ENCODE measurements at regions not wholly inside any gene's neighbourhood (a gene's known extent, or its start where the extent isn't known, plus 50 kb on each side); places are given as distances from the start of the nearest gene placed in this dataset.
A peak's percentile ranks its signal among the peaks of the same experiment; 100 is the strongest.
"Not testable (repeated sequence)": the region's sequence is repeated elsewhere in the genome, so short reads cannot be mapped to it uniquely, and the experiment has no call there.

DNA sequence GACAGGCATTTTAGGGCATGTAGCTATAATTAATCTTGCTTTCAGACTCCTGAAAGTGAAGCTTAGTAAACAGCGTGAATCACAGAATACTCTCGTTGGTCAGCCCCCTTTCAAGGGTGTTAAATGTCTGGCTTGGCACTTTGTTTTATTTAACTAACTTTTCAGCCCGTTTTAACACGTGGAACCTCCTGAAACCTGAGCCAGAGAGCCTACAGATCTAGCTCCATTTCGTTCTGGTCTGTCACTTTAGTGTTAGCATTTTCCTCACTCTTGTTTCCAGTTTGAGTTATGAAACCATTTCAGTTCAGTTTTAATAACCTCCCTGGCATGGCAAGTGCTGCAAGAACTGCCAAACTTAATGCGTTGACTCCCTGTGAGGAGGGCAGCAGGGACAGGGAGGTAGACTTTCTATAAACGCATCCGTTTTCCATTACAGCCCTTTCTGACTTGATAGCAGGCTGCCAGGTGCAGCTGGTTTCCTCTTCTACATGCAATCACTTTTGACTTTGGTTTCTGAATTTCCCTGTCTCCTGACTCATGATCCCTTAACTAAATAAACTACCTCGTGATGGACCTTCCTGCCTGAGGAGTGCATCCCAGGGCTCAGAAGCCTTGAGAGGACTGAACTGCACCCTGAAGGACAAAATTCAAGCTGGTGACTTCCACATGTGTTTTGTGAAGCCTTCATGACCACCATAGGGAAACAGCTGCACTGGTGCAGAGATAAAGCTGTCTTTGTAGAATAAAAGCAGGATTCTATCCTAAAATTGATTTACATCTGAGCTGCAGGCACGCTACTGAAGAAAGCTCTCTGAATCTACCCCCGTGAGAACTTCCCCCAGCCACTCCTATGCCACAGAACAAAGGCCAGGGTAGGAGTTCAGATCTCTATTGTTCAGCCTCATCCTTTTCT lies 192.6 kb downstream of the DLEU7 start:
- ATAC-seq (no peak), DNase-seq (no peak)
- Histone ChIP-seq H3K27me3 (no peaks in the 10 kb centered on the region), H3K4me1 (no peaks in the 10 kb centered on the region), H3K9me3 (no peaks in the 10 kb centered on the region), H3K27ac (no peak overlapping the region), H3K36me3 (no peaks in the 10 kb centered on the region), H3K4me3 (no peak overlapping the region)
- intact Hi-C loops (cut with DNase I), result no loop called here
- 44% methylated on average over 11 of the region's 11 CpGs for WGBS (ENCODE audit: insufficient coverage, low coverage, low lambda C conversion rate, missing lambda C conversion rate)
- TF ChIP-seq POLR2A (IDR thresholded peaks at IDR 0.05) (no peak), CTCF (IDR thresholded peaks at IDR 0.05) (no peak)

- no peak for DNase-seq
- no peaks in the 10 kb centered on the region for H3K27me3 ChIP-seq
- no peak overlapping the region for H3K4me3 ChIP-seq
- no peaks in the 10 kb centered on the region for H3K36me3 ChIP-seq
- intact Hi-C loops (cut with DNase I), result no loop called here
- no peaks in the 10 kb centered on the region for H3K4me1 ChIP-seq
- ATAC-seq, result no peak
- H3K27ac ChIP-seq, result no peak overlapping the region
- 33% methylated on average over 2 of the region's 3 CpGs for WGBS (ENCODE audit: insufficient coverage, low coverage, low lambda C conversion rate, missing lambda C conversion rate)
- no peaks in the 10 kb centered on the region for H3K9me3 ChIP-seq
- TF ChIP-seq CTCF (IDR thresholded peaks at IDR 0.05) (no peak), POLR2A (IDR thresholded peaks at IDR 0.05) (no peak)
Measured at GRCh38 chr13:50651922-50652321, 191.6 kb downstream of the DLEU7 start.

- Histone ChIP-seq H3K27me3 (no peaks in the 10 kb centered on the region), H3K27ac (no peak overlapping the region), H3K4me1 (no peaks in the 10 kb centered on the region), H3K36me3 (no peaks in the 10 kb centered on the region), H3K9me3 (no peaks in the 10 kb centered on the region), H3K4me3 (no peak overlapping the region)
- intact Hi-C loops (cut with DNase I), result no loop called here
- 78% methylated on average over 4 of the region's 4 CpGs for whole genome bisulfite sequencing (ENCODE audit: insufficient coverage, low coverage, low lambda C conversion rate, missing lambda C conversion rate)
- DNase-seq, result no peak
- peak in 1 of 4 donors; percentile 18 for ATAC-seq
- TF ChIP-seq CTCF (IDR thresholded peaks at IDR 0.05), result no peak
- TF ChIP-seq POLR2A (IDR thresholded peaks at IDR 0.05), result no peak
Measured at GRCh38 chr13:50654331-50654730, 189.2 kb downstream of the DLEU7 start.

- H3K27me3 ChIP-seq; H3K27ac ChIP-seq; ATAC-seq; DNase-seq; H3K4me3 ChIP-seq; H3K4me1 ChIP-seq; H3K36me3 ChIP-seq; H3K9me3 ChIP-seq; intact Hi-C loops (cut with DNase I): not testable (repeated sequence)
- WGBS (ENCODE audit: insufficient coverage, low coverage, low lambda C conversion rate, missing lambda C conversion rate), result 89% methylated on average over 4 of the region's 5 CpGs
Measured at GRCh38 chr13:50661881-50662280, 181.6 kb downstream of the DLEU7 start.

GRCh38 chr13:50664951-50665350 lies 178.5 kb downstream of the DLEU7 start:
- no peak overlapping the region for H3K4me3 ChIP-seq
- DNase-seq (no peak), ATAC-seq (no peak)
- no peak for TF ChIP-seq POLR2A (IDR thresholded peaks at IDR 0.05)
- H3K9me3 ChIP-seq, result no peaks in the 10 kb centered on the region
- no peaks in the 10 kb centered on the region for H3K27me3 ChIP-seq
- H3K4me1 ChIP-seq, result no peaks in the 10 kb centered on the region
- intact Hi-C loops (cut with DNase I), result no loop called here
- H3K27ac ChIP-seq, result no peak overlapping the region
- WGBS (ENCODE audit: insufficient coverage, low coverage, low lambda C conversion rate, missing lambda C conversion rate), result 100% methylated on average over 2 of the region's 2 CpGs
- H3K36me3 ChIP-seq, result no peaks in the 10 kb centered on the region
